T-helper 1 cell (primary cell): ENCODE measurements at regions not wholly inside any gene's neighbourhood (a gene's known extent, or its start where the extent isn't known, plus 50 kb on each side); places are given as distances from the start of the nearest gene placed in this dataset.
"Not testable (repeated sequence)": the region's sequence is repeated elsewhere in the genome, so short reads cannot be mapped to it uniquely, and the experiment has no call there.

Source experiments
- DNase-seq, 5 donors: peaks; one replicate each; pipeline ENCODE4 v3.0.0-alpha.2; 2012 to 2020

- no peak for DNase-seq
Measured at GRCh38 chr5:111935835-111936234, 178.8 kb upstream of the NREP start.

DNA sequence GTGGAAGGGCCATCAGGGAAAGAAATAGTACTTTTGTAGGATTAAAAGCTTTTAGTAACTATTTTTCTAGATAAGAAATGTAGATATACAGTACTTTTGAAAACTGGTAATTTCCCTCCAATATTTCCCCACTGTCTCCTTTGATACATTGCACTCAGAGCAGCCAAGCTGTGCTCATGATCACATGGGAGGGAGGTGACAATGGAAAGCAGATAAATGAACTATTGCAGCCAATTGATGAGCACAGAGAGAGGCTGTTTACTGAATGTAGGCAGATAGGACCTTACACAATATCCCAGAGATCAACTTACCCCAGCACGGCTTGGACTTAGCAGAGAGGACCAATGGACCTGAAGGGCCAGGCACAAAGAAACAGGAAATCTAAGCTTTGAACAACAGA lies 178.0 kb upstream of the NREP start:
- no peak for DNase-seq

GRCh38 chr5:111934511-111934910 lies 177.5 kb upstream of the NREP start:
- no peak for DNase-seq

- no peak for DNase-seq
Measured at GRCh38 chr5:111933086-111933485, 176.1 kb upstream of the NREP start.

DNA sequence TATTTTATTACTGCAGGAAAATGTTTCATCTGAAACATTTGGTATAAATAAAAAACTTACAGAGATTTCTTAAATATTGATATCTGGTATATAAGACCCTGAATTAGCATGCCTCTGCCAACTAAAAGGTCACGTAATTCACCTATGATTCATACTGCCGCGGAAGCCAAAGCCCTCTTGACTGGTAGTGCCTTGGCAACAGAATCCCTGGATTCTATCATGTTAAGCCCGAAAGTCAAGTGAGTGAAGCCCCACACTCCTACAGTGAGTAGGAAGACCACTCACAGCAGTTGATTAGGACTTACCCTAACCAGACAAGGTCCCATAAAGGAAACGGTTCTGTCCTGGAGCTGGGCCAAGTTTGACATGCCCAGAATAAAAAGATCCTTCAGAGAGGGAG lies 175.6 kb upstream of the NREP start:
- DNase-seq: no peak

DNA sequence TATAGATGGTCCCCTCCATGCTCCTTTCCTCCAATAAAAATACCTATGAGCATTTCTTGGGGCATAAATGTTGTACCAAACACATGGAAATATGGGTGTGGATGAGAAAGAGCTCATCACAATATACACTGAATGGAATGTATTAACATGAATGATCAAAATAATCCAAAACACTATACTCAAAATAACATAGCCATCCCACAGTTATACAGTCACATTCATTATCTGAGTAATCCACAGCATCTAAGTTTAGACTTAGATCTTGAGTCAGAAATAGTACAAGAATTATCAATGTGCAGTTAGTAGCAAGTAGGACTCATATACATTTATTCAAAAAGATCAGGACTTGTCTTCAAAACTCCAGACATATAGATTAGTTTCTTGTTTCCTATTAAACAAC lies 175.2 kb upstream of the NREP start:
- no peak for DNase-seq

GRCh38 chr5:111931655-111932054 lies 174.7 kb upstream of the NREP start:
- no peak for DNase-seq

DNA sequence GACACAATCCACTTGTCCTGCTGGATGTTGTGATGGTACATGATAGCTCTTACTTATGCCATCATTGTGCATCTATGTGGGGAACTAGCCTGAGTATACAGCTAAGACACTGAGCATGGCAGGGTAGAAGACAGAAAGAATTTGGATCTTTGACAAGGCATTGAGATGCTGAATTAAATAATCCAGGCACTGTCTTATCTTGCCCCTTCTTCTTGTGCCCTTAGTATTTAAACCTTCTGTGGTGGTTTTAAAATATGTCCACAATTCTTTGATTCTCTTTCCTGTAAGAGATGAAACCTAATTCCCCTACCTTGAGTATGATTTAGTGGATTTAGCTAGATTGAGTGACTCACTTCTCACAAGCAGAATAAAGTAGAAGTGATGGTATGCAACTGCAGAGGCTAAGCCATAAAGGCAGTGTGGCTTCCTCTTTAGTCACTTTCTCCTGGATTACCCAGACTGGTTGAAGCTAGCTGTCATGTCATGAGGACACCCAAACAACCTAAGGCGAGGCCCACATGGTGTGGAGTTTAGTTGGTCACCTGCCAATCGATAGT lies 174.0 kb upstream of the NREP start:
- DNase-seq: no peak

DNA sequence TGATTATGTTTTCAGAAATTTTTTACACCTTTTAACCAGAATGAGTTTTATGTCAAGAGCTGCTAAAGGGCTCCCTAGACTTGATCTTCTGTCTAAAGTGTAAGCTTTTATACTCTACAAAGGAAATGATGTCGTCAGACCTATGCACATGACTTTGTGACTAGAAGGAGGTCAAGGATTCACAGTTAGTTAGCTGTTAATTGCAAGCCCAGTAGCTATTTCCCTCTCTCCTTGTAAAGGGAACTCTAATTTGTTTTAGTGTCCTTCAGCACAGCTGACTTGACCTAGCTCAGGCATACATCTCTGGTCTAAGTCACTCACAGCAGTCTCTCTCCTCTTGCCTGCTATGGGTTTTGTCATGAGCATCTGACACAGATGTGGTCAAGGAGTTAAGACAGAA lies 173.5 kb upstream of the NREP start:
- DNase-seq: no peak

DNA sequence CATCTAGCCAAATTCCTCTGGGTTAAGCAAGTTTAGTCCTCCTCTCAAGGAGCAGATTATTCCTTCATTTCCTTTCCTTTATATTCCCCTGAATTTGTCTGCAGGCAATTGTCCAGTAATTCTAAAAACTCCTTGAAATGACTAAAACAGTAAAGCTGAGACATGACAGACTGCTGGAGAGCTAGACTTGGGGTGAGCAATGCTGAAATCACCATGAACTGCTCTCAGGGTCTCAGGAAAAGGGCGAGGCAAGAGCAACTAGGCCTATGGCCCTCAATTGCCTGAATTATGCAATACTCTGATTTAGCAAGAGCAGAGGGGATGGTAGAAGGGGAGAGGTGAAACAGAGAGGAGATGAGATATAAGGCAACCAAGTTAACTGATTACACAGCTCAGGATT lies 172.9 kb upstream of the NREP start:
- no peak for DNase-seq

- no peak for DNase-seq
Measured at GRCh38 chr5:111929261-111929660, 172.3 kb upstream of the NREP start.

- DNase-seq: no peak
Measured at GRCh38 chr5:111928511-111928910, 171.5 kb upstream of the NREP start.

DNA sequence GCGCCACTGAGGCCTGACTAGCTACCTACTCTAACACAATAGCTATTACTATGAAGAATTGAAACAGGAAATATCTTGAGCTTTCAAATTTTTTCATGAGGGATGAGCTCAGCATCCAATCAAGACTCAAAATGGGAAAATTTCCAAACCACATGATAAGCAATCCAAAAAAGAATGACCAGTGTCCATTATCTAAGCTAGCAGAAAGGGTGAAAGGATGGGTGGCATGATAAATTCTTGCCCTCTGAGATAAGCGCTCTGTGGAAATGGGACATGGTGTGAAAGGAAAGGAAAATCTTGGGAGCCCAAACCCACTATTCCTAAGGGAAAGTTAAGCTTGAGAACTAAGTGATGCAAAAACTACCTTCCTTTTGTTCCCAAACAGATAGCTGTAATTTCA lies 170.2 kb upstream of the NREP start:
- no peak for DNase-seq

GRCh38 chr5:111926026-111926425 lies 169.0 kb upstream of the NREP start:
- DNase-seq: no peak

DNA sequence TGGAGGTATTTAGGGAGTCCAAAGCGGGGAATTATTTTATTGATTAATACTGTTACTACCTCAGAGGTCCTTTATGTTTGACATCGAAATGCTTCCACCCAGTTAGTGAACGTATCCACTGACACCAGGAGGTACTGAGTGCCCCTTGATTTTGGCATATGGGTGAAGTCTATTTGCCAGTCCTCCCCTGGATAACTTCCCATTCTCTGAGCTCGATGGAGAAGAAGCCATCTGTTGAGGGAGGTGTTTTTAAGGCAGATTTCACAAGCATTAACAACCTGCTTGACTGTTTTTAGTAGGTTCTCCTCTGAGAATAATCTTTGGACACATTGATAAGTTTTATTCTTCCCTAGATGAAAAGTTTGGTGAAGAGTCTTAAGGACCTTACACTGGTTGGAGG lies 165.3 kb upstream of the NREP start:
- DNase-seq: no peak

- DNase-seq: not testable (repeated sequence)
Measured at GRCh38 chr5:111921691-111922090, 164.7 kb upstream of the NREP start.

- DNase-seq: no peak
Measured at GRCh38 chr5:111914966-111915636, 158.1 kb upstream of the NREP start.

DNA sequence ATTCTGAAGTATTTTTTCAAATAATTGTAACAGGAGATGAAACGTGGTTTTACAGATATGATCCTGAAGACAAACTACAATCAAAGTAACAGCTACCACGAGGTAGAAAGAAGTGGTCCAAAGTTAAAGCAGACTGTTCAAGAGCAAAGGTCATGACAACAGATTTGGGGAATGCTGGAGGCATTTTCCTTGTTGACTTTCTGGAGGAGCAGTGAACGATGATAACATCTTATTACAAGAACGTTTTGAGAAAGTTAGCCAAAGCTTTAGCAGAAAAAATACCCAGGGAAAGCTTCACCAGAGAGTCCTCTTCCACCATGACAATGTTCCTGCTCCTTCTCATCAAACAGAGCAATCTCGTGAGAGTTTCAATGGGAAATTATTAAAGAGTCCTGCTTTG lies 145.4 kb upstream of the NREP start:
- DNase-seq: no peak

DNA sequence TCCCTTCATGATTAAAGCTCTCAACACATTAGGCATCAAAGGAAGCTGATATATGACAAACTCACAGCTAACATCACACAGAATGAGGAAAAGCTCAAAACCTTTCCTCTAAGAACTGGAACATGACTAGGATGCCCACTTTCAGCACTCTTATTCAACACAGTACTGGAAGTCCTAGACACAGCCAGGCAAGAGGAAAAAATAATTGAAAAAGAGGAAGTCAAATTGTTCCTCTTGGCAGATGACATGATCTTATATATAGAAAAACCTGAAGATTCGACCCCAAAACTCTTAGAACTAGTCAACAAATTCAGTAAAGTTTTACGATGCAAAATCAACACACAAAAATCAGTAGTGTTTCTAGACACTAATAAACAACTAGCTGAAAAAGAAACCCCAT lies 144.3 kb upstream of the NREP start:
- DNase-seq: no peak

DNA sequence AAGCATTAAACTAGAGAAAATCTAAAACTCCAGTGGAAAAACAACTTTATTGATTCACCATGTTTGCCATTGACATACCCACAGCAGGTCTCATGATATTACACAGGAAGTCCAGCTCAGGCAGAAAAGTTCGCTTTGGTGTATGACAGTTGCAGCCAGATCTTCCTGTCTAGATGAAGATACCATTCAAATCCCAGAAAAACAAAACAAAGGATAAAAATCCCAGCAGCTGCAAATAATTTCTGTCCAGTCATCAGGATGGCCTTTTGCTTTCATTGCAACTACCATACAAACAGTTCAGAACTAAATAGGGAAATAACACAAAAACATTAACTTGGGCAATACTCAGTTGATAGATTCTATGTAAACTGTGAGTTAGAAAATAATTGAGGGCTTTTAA lies 136.0 kb upstream of the NREP start:
- DNase-seq: no peak

DNA sequence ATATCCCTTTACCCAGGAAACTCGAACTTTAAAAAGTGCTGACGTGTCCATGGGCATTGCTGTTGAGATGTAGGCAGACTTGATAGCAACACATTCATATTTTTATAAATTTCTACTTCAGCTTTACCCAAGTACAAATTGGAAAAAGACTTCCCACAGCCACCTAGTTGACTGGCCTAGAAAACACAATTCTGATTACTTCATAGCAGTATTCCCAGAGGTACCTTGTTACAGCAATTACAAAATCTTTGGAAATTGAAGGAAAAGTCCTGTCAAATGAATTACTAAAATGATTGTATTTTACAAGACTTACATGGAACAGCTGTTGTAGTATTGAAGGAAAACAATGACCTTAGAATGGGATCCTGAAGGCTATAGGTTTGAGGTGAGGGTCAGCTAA lies 130.7 kb upstream of the NREP start:
- no peak for DNase-seq

GRCh38 chr5:111869681-111870080 lies 112.7 kb upstream of the NREP start:
- no peak for DNase-seq

DNA sequence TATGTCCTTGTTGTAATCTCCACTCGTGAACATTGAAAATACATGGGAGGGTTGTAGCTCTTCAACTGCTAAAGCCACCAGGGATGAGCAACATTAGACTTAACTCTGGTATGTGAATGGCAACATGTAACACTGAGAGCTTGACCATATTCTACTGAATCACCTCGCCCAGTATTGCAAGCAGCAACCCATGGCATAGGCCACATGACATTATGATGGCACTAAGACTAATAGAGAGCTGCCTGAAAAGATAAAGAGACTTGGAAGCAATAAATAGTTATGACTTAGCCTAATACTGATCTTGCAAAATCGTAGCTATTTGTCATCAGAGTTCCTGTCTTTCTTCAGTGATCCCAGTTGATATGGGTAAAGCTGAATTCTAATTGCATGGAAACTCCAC lies 108.4 kb upstream of the NREP start:
- no peak for DNase-seq

DNA sequence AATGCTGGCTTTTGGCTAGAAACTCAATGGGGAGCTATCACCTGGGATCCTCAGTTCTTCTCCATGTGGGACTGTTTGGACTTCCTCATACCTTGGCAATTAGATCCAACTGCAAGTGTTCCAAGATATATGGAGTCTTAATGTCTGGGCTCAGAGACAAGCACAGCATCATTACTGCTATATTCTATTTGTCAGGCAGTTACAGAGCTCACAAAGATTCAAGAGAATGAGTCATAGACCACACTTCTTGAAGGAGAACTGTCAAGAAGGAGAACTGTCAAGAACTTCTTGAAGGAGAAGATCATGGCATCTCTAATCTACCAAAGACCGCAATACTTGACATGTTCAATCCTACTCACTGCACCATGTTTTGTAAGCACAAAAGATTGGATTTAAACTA lies 106.8 kb upstream of the NREP start:
- no peak for DNase-seq

DNA sequence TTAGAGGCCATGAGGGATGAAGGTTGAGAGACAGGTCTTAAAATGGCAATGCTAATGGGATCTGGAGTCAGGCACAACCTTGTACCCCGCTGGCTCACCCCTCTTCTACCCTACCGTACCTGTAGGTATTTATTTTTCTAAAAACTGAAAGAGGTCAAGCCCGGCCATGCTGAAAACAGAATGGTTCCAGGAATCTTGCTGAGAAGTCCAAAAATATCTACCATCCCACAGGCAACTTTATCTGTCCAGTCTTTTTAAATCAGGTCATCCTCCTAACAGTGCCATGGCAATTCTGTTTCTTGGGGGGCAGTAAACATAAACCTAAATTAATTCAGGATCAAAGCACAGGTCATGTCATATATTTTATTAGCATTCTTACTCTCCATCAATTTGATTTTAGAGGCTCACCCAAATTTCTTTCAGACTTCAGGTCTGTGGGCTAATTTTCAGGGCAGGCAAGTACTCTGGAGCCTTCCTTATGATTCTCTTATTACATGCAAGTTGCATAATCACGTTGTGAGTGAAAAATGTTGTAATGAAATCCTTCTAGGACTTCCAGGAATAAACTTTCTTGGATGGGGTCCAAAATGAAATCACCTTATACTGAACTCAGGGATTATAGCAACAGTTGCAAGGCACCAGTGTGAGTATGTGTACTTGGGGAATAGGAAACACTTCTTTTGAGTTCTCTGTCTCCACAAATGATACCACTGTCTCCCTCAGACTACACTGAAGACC lies 102.7 kb upstream of the NREP start:
- no peak for DNase-seq
